ENCODE measurements at regions not wholly inside any gene's neighbourhood (a gene's known extent, or its start where the extent isn't known, plus 50 kb on each side); places are given as distances from the start of the nearest gene placed in this dataset.
"Not testable (repeated sequence)": the region's sequence is repeated elsewhere in the genome, so short reads cannot be mapped to it uniquely, and the experiment has no call there.

DNA sequence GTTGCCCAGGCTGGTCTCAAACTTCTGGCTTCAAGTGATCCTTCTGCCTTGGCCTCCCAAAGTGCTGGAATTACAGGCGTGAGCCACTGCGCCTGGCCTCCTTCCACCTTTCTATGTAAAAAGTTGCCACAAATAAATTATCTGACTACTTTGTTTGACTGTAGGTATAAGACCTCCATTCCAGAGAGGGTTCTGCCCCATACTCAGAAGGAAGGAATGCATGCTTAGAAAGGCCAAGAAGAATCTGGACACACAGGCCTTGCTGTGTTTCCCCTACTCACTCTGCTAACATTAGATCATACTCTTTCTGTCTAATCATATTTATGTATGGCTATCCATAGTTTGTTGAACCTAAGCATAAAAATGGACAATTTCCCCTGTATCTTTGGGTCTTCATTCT lies 53.0 kb upstream of the SMCO4 start:
- H2BK15ac ChIP-seq (ENCODE audit: low read length) = not testable (repeated sequence)
- WGBS, 2 experiments (ENCODE audit: extremely low coverage in 1 of 2, insufficient coverage in 1 of 2, insufficient read length in 1 of 2, insufficient replicate concordance in 2 of 2, low coverage in 1 of 2, low lambda C conversion rate in 2 of 2, missing lambda C conversion rate in 1 of 2) = 45% methylated on average over 2 of the region's 2 CpGs; no CpG with 5 or more reads in 1 of the 2 experiments

More for the DNA sequence above, 53.0 kb upstream of the SMCO4 start:
- DNase-seq (ENCODE audit: low read depth in 1 of 2, low spot score in 2 of 2); H3K79me1 ChIP-seq (ENCODE audit: low read depth, low read length); H2AK5ac ChIP-seq (ENCODE audit: low read depth, low read length); H4K5ac ChIP-seq (ENCODE audit: insufficient read length, low read depth, low read length); H3K4ac ChIP-seq (replicated peaks; ENCODE audit: insufficient read length, low read depth, low read length); H2BK5ac ChIP-seq (ENCODE audit: low read depth, low read length); H2BK12ac ChIP-seq (ENCODE audit: low read depth, low read length); FAIRE-seq; H3K56ac ChIP-seq (replicated peaks; ENCODE audit: insufficient read length, low read depth, low read length); H2AFZ ChIP-seq (ENCODE audit: low read length); H2BK120ac ChIP-seq (replicated peaks; ENCODE audit: low read depth, low read length); H3K27ac ChIP-seq (ENCODE audit: low read depth, low read length); H4K20me1 ChIP-seq (replicated peaks in 1 of 2; ENCODE audit: control insufficient read depth in 1 of 2, insufficient read depth in 2 of 2, low read length in 2 of 2); H3K9me3 ChIP-seq (ENCODE audit: insufficient read depth in 2 of 2, low read depth in 1 of 2, low read length in 1 of 2); POLR2A ChIA-PET (ENCODE audit: partially characterized antibody); H3K4me1 ChIP-seq (replicated peaks in 1 of 4; ENCODE audit: control insufficient read depth in 3 of 4, insufficient read depth in 4 of 4, low read length in 3 of 4); H3K4me2 ChIP-seq (ENCODE audit: insufficient read depth in 1 of 2, low read depth in 2 of 2, low read length in 2 of 2); H3K23me2 ChIP-seq (ENCODE audit: low read depth, low read length); H3K79me2 ChIP-seq (ENCODE audit: control insufficient read depth in 1 of 2, insufficient read depth in 2 of 2, low read length in 2 of 2); H3K9ac ChIP-seq (replicated peaks in 1 of 4; ENCODE audit: extremely low read depth in 1 of 4, low read depth in 3 of 4, low read length in 3 of 4); H4K91ac ChIP-seq (replicated peaks; ENCODE audit: insufficient read length, low read length); H3K27me3 ChIP-seq (replicated peaks in 1 of 4; ENCODE audit: control insufficient read depth in 3 of 4, extremely low read depth in 1 of 4, insufficient read depth in 3 of 4, low read length in 3 of 4); H4K8ac ChIP-seq (ENCODE audit: extremely low read depth, insufficient read depth, low read length); H2BK20ac ChIP-seq (ENCODE audit: low read length); CTCF ChIA-PET (ENCODE audit: partially characterized antibody); H3K36me3 ChIP-seq (ENCODE audit: control insufficient read depth in 2 of 4, insufficient read depth in 4 of 4, low read length in 3 of 4); H3K23ac ChIP-seq (ENCODE audit: insufficient read length); H3K14ac ChIP-seq (ENCODE audit: insufficient read length); H3K18ac ChIP-seq (ENCODE audit: extremely low read depth, low read length); H3K4me3 ChIP-seq (ENCODE audit: extremely low read depth in 1 of 4, insufficient read depth in 2 of 4, low read depth in 3 of 4, low read length in 4 of 4): not testable (repeated sequence)

Measured in H1 (cell line).